ENCODE measurements at regions not wholly inside any gene's neighbourhood (a gene's known extent, or its start where the extent isn't known, plus 50 kb on each side); places are given as distances from the start of the nearest gene placed in this dataset.

- TF ChIP-seq, protein P1, sequence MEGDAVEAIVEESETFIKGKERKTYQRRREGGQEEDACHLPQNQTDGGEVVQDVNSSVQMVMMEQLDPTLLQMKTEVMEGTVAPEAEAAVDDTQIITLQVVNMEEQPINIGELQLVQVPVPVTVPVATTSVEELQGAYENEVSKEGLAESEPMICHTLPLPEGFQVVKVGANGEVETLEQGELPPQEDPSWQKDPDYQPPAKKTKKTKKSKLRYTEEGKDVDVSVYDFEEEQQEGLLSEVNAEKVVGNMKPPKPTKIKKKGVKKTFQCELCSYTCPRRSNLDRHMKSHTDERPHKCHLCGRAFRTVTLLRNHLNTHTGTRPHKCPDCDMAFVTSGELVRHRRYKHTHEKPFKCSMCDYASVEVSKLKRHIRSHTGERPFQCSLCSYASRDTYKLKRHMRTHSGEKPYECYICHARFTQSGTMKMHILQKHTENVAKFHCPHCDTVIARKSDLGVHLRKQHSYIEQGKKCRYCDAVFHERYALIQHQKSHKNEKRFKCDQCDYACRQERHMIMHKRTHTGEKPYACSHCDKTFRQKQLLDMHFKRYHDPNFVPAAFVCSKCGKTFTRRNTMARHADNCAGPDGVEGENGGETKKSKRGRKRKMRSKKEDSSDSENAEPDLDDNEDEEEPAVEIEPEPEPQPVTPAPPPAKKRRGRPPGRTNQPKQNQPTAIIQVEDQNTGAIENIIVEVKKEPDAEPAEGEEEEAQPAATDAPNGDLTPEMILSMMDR (IDR thresholded peaks at IDR 0.05; ENCODE audit: low read depth, low read length, poor library complexity, severe bottlenecking): no peak
- no peak for TF ChIP-seq EZH2phosphoT487 (IDR thresholded peaks at IDR 0.05; ENCODE audit: borderline replicate concordance, low read length)
Measured at GRCh38 chr4:147042046-147042445, 96.4 kb upstream of the TTC29 start.

All from DOHH2 (cell line).